ENCODE measurements at regions not wholly inside any gene's neighbourhood (a gene's known extent, or its start where the extent isn't known, plus 50 kb on each side); places are given as distances from the start of the nearest gene placed in this dataset.
A peak's percentile ranks its signal among the peaks of the same experiment; 100 is the strongest.

GRCh38 chr9:71506821-71507220 is 261.5 kb downstream of the CEMIP2 start:
- DNase-seq, result no peak
- H3K9me3 Mint-ChIP-seq, result no peaks in the 10 kb centered on the region
- H3K27ac Mint-ChIP-seq, result no peak overlapping the region
- H3K27me3 Mint-ChIP-seq, result peaks cover 3% of the 10 kb centered on the region
- H3K36me3 Mint-ChIP-seq (ENCODE audit: low read depth), result no peaks in the 10 kb centered on the region
- H3K4me1 Mint-ChIP-seq (ENCODE audit: low read depth), result peaks cover 4% of the 10 kb centered on the region
- H3K4me3 Mint-ChIP-seq, result no peak overlapping the region

GRCh38 chr9:71504636-71505035 is 263.7 kb downstream of the CEMIP2 start:
- Mint-ChIP-seq H3K4me1 (ENCODE audit: low read depth) (peaks cover 4% of the 10 kb centered on the region), H3K4me3 (no peak overlapping the region), H3K36me3 (ENCODE audit: low read depth) (no peaks in the 10 kb centered on the region), H3K27ac (no peak overlapping the region), H3K27me3 (peaks cover 3% of the 10 kb centered on the region), H3K9me3 (peaks cover 3% of the 10 kb centered on the region)
- no peak for DNase-seq

- Mint-ChIP-seq H3K4me3 (no peak overlapping the region), H3K4me1 (ENCODE audit: low read depth) (no peaks in the 10 kb centered on the region), H3K27me3 (no peaks in the 10 kb centered on the region), H3K9me3 (peaks cover 8% of the 10 kb centered on the region), H3K27ac (no peak overlapping the region), H3K36me3 (ENCODE audit: low read depth) (no peaks in the 10 kb centered on the region)
- DNase-seq, result no peak
Observed at GRCh38 chr9:71498691-71499090, 269.6 kb downstream of the CEMIP2 start.

GRCh38 chr9:71490810-71491209 is 277.5 kb downstream of the CEMIP2 start:
- Mint-ChIP-seq H3K36me3 (ENCODE audit: low read depth) (no peaks in the 10 kb centered on the region), H3K4me1 (ENCODE audit: low read depth) (no peaks in the 10 kb centered on the region), H3K9me3 (no peaks in the 10 kb centered on the region), H3K27ac (no peak overlapping the region), H3K4me3 (no peak overlapping the region), H3K27me3 (peaks cover 50% of the 10 kb centered on the region)
- no peak for DNase-seq

- no peak for DNase-seq
- no peak overlapping the region for H3K4me3 Mint-ChIP-seq
- no peaks in the 10 kb centered on the region for H3K4me1 Mint-ChIP-seq (ENCODE audit: low read depth)
- no peaks in the 10 kb centered on the region for H3K9me3 Mint-ChIP-seq
- no peak overlapping the region for H3K27ac Mint-ChIP-seq
- H3K36me3 Mint-ChIP-seq (ENCODE audit: low read depth), result no peaks in the 10 kb centered on the region
- peaks cover 45% of the 10 kb centered on the region for H3K27me3 Mint-ChIP-seq
Observed at GRCh38 chr9:71487061-71487460, 281.3 kb downstream of the CEMIP2 start.

- Mint-ChIP-seq H3K36me3 (ENCODE audit: low read depth) (no peaks in the 10 kb centered on the region), H3K27ac (no peak overlapping the region), H3K27me3 (peaks cover 34% of the 10 kb centered on the region), H3K4me1 (ENCODE audit: low read depth) (no peaks in the 10 kb centered on the region), H3K9me3 (no peaks in the 10 kb centered on the region), H3K4me3 (no peak overlapping the region)
- no peak for DNase-seq
Observed at GRCh38 chr9:71485326-71485725, 283.0 kb downstream of the CEMIP2 start.

GRCh38 chr9:71483436-71483835 is 284.9 kb downstream of the CEMIP2 start:
- Mint-ChIP-seq H3K4me1 (ENCODE audit: low read depth) (no peaks in the 10 kb centered on the region), H3K27me3 (peaks cover 26% of the 10 kb centered on the region), H3K36me3 (ENCODE audit: low read depth) (no peaks in the 10 kb centered on the region), H3K4me3 (no peak overlapping the region), H3K9me3 (no peaks in the 10 kb centered on the region), H3K27ac (no peak overlapping the region)
- no peak for DNase-seq

- Mint-ChIP-seq H3K27me3 (peaks cover 11% of the 10 kb centered on the region), H3K4me1 (ENCODE audit: low read depth) (no peaks in the 10 kb centered on the region), H3K27ac (no peak overlapping the region), H3K9me3 (no peaks in the 10 kb centered on the region), H3K36me3 (ENCODE audit: low read depth) (no peaks in the 10 kb centered on the region), H3K4me3 (no peak overlapping the region)
- no peak for DNase-seq
Observed at GRCh38 chr9:71479621-71480020, 288.7 kb downstream of the CEMIP2 start.

GRCh38 chr9:71472400-71472799 is 295.9 kb downstream of the CEMIP2 start:
- Mint-ChIP-seq H3K36me3 (ENCODE audit: low read depth) (no peaks in the 10 kb centered on the region), H3K4me1 (ENCODE audit: low read depth) (no peaks in the 10 kb centered on the region), H3K4me3 (no peak overlapping the region), H3K27me3 (peaks cover 20% of the 10 kb centered on the region), H3K9me3 (no peaks in the 10 kb centered on the region), H3K27ac (no peak overlapping the region)
- no peak for DNase-seq

- DNase-seq, result no peak
- Mint-ChIP-seq H3K27me3 (peaks cover 5% of the 10 kb centered on the region), H3K27ac (no peak overlapping the region), H3K4me1 (ENCODE audit: low read depth) (no peaks in the 10 kb centered on the region), H3K9me3 (no peaks in the 10 kb centered on the region), H3K36me3 (ENCODE audit: low read depth) (no peaks in the 10 kb centered on the region), H3K4me3 (no peak overlapping the region)
Observed at GRCh38 chr9:71465392-71465791, 302.9 kb downstream of the CEMIP2 start.

- DNase-seq, result no peak
- H3K9me3 Mint-ChIP-seq, result no peaks in the 10 kb centered on the region
- no peaks in the 10 kb centered on the region for H3K4me1 Mint-ChIP-seq (ENCODE audit: low read depth)
- H3K27me3 Mint-ChIP-seq, result peaks cover 7% of the 10 kb centered on the region
- H3K36me3 Mint-ChIP-seq (ENCODE audit: low read depth), result no peaks in the 10 kb centered on the region
- H3K4me3 Mint-ChIP-seq, result no peak overlapping the region
- no peak overlapping the region for H3K27ac Mint-ChIP-seq
Observed at GRCh38 chr9:71459082-71459481, 309.2 kb downstream of the CEMIP2 start.

GRCh38 chr9:71446473-71447411 is 321.6 kb downstream of the CEMIP2 start:
- no peaks in the 10 kb centered on the region for H3K9me3 Mint-ChIP-seq
- DNase-seq, result peak; percentile 53
- peak overlapping the region; percentile 58 for H3K4me3 Mint-ChIP-seq
- H3K27me3 Mint-ChIP-seq, result peaks cover 68% of the 10 kb centered on the region
- no peaks in the 10 kb centered on the region for H3K36me3 Mint-ChIP-seq (ENCODE audit: low read depth)
- peaks cover 3% of the 10 kb centered on the region for H3K4me1 Mint-ChIP-seq (ENCODE audit: low read depth)
- no peak overlapping the region for H3K27ac Mint-ChIP-seq

- Mint-ChIP-seq H3K36me3 (ENCODE audit: low read depth) (no peaks in the 10 kb centered on the region), H3K27ac (no peak overlapping the region), H3K9me3 (no peaks in the 10 kb centered on the region), H3K4me3 (peak overlapping the region; percentile 58), H3K27me3 (peaks cover 68% of the 10 kb centered on the region), H3K4me1 (ENCODE audit: low read depth) (peaks cover 3% of the 10 kb centered on the region)
- no peak for DNase-seq
Observed at GRCh38 chr9:71446106-71446472, 322.2 kb downstream of the CEMIP2 start.

GRCh38 chr9:71442937-71443336 is 321.5 kb upstream of the TRPM3 start:
- H3K27ac Mint-ChIP-seq, result no peak overlapping the region
- DNase-seq, result no peak
- H3K4me3 Mint-ChIP-seq, result no peak overlapping the region
- H3K9me3 Mint-ChIP-seq, result no peaks in the 10 kb centered on the region
- peaks cover 3% of the 10 kb centered on the region for H3K4me1 Mint-ChIP-seq (ENCODE audit: low read depth)
- H3K36me3 Mint-ChIP-seq (ENCODE audit: low read depth), result no peaks in the 10 kb centered on the region
- H3K27me3 Mint-ChIP-seq, result peaks cover 50% of the 10 kb centered on the region

GRCh38 chr9:71441266-71441665 is 319.8 kb upstream of the TRPM3 start:
- Mint-ChIP-seq H3K4me3 (no peak overlapping the region), H3K9me3 (no peaks in the 10 kb centered on the region), H3K4me1 (ENCODE audit: low read depth) (no peaks in the 10 kb centered on the region), H3K36me3 (ENCODE audit: low read depth) (no peaks in the 10 kb centered on the region), H3K27me3 (peaks cover 35% of the 10 kb centered on the region), H3K27ac (no peak overlapping the region)
- DNase-seq, result no peak
